ENCODE measurements at regions not wholly inside any gene's neighbourhood (a gene's known extent, or its start where the extent isn't known, plus 50 kb on each side); places are given as distances from the start of the nearest gene placed in this dataset.

DNA sequence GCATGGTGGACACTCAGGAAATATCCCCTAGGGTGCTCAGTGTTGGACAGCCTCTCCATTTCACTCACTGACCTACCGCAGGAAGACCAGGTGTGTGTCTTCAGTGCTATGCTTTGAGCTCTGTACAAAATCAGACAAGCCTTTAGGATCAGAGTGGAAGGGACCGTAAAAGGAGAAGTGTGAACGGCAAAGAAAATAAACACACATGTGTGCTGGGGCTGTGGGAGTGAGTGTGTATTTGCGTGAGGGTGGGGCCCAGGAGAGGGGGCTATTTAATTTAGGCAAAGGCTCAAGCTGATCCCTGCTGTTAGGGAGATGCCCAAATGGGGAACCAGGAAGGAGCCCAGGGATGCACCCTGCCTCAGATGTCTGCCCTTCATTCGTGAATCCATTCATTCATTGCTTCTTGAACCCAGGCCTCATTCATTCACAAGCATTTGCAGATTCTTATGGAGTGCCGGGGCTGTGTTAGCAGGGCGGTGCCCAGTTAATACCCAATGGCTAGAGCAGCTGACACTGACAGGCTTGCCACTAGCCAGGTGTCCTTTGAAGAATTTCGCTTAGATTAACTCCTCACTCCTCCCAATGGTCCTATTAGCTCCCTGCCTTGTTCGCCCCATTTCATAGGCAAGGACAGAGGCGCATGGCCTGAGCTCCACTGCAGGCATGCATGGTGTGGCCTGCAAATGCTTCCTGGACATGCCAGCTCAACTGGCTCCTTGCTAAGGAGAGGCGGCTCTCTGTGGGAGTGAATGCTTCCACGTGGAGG is 296.7 kb upstream of the FOXF1 start:
- Mint-ChIP-seq H3K27me3 (ENCODE audit: insufficient read depth, low read depth) (peaks cover 12% of the 10 kb centered on the region), H3K4me3 (no peak overlapping the region), H3K36me3 (no peaks in the 10 kb centered on the region), H3K9me3 (peaks cover 4% of the 10 kb centered on the region), H3K27ac (no peak overlapping the region), H3K4me1 (no peaks in the 10 kb centered on the region)
- no peak overlapping the region for H3K27ac ChIP-seq
- no peaks in the 10 kb centered on the region for H4K20me1 ChIP-seq (ENCODE audit: low read depth)
- no peaks in the 10 kb centered on the region for H3F3A ChIP-seq (ENCODE audit: low read depth)
- no peaks in the 10 kb centered on the region for H3K4me1 ChIP-seq
- H2AFZ ChIP-seq (replicated peaks) = no peak overlapping the region
- H3K79me2 ChIP-seq (ENCODE audit: low read depth) = no peaks in the 10 kb centered on the region
- no peaks in the 10 kb centered on the region for H3K9me3 ChIP-seq (ENCODE audit: low read depth)
- H3K36me3 ChIP-seq = no peaks in the 10 kb centered on the region
- H3K9ac ChIP-seq = no peak overlapping the region
- TF ChIP-seq, protein P1, sequence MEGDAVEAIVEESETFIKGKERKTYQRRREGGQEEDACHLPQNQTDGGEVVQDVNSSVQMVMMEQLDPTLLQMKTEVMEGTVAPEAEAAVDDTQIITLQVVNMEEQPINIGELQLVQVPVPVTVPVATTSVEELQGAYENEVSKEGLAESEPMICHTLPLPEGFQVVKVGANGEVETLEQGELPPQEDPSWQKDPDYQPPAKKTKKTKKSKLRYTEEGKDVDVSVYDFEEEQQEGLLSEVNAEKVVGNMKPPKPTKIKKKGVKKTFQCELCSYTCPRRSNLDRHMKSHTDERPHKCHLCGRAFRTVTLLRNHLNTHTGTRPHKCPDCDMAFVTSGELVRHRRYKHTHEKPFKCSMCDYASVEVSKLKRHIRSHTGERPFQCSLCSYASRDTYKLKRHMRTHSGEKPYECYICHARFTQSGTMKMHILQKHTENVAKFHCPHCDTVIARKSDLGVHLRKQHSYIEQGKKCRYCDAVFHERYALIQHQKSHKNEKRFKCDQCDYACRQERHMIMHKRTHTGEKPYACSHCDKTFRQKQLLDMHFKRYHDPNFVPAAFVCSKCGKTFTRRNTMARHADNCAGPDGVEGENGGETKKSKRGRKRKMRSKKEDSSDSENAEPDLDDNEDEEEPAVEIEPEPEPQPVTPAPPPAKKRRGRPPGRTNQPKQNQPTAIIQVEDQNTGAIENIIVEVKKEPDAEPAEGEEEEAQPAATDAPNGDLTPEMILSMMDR (IDR thresholded peaks at IDR 0.05) = no peak
- TF ChIP-seq EZH2phosphoT487 (IDR thresholded peaks at IDR 0.05) = no peak
- no peak for TF ChIP-seq EZH2 (IDR thresholded peaks at IDR 0.05)
- no peak overlapping the region for H3K4me2 ChIP-seq
- no peak for DNase-seq (ENCODE audit: low spot score)
- H3K27me3 ChIP-seq = no peaks in the 10 kb centered on the region
- H3K4me3 ChIP-seq = no peak overlapping the region

DNA sequence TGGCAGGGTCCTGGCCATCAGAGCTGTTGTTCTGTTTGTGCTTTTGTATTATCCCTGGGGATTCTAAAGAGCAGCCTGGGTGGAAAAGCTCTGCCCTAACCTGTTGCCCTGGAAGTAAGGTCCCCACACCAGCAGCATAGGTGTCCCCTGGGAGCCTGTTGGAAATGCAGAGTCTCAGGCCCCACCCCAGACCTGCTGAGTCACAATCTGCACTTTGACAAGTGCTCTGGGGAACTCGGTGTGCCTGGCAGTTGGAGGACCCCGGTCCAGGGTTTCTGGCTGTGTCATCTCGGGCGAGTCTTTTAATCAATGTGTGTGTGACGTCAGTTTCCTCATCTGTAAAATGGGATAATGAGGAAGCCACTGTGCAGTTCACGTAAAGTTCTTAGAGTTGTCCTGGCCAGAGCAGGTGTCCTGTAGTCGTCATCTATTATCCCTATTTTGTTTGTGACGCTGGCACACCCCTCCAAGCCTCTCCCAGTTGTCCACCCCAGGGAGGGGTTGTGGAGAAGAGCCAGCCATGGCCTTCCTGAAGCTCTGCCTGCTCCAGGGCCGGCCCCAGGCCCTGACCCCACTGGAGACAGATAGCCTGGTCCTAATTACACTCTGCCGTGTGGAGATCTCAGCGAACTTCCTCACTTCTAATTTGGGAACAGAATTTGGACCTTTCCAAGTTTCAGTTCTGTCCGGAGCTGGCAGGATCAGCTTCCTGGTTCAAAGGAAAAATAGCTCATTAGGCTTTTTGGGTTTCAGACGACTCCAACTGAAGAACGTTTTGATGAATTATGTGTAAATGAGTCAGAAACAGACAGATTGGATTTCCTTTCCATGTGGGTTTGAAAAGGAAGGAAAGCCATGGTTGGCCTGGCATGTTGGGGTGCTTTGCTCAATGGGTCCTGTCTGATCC is 295.7 kb upstream of the FOXF1 start:
- H3K27me3 ChIP-seq = no peaks in the 10 kb centered on the region
- H3K27ac ChIP-seq = no peak overlapping the region
- H3K4me2 ChIP-seq = no peak overlapping the region
- no peaks in the 10 kb centered on the region for H3K79me2 ChIP-seq (ENCODE audit: low read depth)
- no peak overlapping the region for H2AFZ ChIP-seq (replicated peaks)
- H3K4me1 ChIP-seq = no peaks in the 10 kb centered on the region
- no peak for DNase-seq (ENCODE audit: low spot score)
- H3K9ac ChIP-seq = no peak overlapping the region
- Mint-ChIP-seq H3K27ac (no peak overlapping the region), H3K36me3 (no peaks in the 10 kb centered on the region), H3K4me3 (no peak overlapping the region), H3K27me3 (ENCODE audit: insufficient read depth, low read depth) (peaks cover 12% of the 10 kb centered on the region), H3K4me1 (no peaks in the 10 kb centered on the region), H3K9me3 (peaks cover 4% of the 10 kb centered on the region)
- no peaks in the 10 kb centered on the region for H3K36me3 ChIP-seq
- H3K4me3 ChIP-seq = no peak overlapping the region
- TF ChIP-seq, protein P1 (IDR thresholded peaks at IDR 0.05) = no peak
- TF ChIP-seq EZH2 (IDR thresholded peaks at IDR 0.05) = no peak
- no peak for TF ChIP-seq EZH2phosphoT487 (IDR thresholded peaks at IDR 0.05)
- no peaks in the 10 kb centered on the region for H4K20me1 ChIP-seq (ENCODE audit: low read depth)
- H3F3A ChIP-seq (ENCODE audit: low read depth) = no peaks in the 10 kb centered on the region
- no peaks in the 10 kb centered on the region for H3K9me3 ChIP-seq (ENCODE audit: low read depth)

DNA sequence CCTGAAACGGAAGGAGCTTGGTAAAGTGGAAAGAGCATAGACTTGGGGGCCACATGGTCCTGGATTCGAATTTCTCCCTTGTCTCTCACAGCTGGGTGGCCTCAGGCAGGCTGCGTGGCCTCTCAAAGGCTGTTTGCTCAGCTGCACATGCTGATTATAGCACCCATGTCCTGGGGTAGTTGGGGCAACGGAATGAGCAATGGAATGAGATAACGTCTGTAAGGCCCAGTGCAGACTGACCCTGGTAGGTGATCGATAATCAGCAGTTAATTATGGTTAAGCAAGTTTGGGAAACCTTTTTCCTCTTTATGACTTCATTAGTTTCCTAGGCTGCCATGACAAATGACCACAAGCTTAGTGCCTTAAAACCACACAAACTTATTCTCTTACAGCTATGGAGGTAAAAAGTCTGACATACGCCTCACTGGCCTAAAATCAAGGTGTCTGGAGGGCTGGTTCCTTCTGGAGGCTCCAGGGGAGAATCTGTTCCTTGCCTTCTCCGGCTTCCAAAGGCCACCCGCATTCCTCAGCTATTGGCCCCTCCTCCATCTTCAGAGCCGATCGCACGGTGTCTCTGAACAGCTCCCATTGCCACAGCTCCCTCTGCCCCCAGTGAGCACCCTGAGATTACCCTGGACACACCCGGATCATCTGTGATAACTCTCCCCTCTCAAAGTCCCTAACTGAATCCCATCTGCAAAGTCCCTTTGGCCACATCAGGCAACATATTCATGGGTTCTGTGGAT is 294.9 kb upstream of the FOXF1 start:
- no peak for DNase-seq (ENCODE audit: low spot score)
- TF ChIP-seq EZH2 (IDR thresholded peaks at IDR 0.05) (no peak), EZH2phosphoT487 (IDR thresholded peaks at IDR 0.05) (no peak)
- TF ChIP-seq, protein P1 (IDR thresholded peaks at IDR 0.05) = no peak
- Histone ChIP-seq H3K27me3 (no peaks in the 10 kb centered on the region), H3K36me3 (no peaks in the 10 kb centered on the region), H3K79me2 (ENCODE audit: low read depth) (no peaks in the 10 kb centered on the region), H3F3A (ENCODE audit: low read depth) (no peaks in the 10 kb centered on the region), H3K9ac (no peak overlapping the region), H3K4me3 (no peak overlapping the region), H3K4me1 (no peaks in the 10 kb centered on the region), H3K27ac (no peak overlapping the region), H3K9me3 (ENCODE audit: low read depth) (no peaks in the 10 kb centered on the region), H2AFZ (replicated peaks) (no peak overlapping the region), H4K20me1 (ENCODE audit: low read depth) (no peaks in the 10 kb centered on the region), H3K4me2 (no peak overlapping the region)
- Mint-ChIP-seq H3K27me3 (ENCODE audit: insufficient read depth, low read depth) (peaks cover 12% of the 10 kb centered on the region), H3K36me3 (no peaks in the 10 kb centered on the region), H3K9me3 (no peaks in the 10 kb centered on the region), H3K4me3 (no peak overlapping the region), H3K27ac (no peak overlapping the region), H3K4me1 (no peaks in the 10 kb centered on the region)

All from neural progenitor cell (in vitro differentiated cells).